CD4-positive, alpha-beta memory T cell (primary cell): ENCODE measurements at regions not wholly inside any gene's neighbourhood (a gene's known extent, or its start where the extent isn't known, plus 50 kb on each side); places are given as distances from the start of the nearest gene placed in this dataset.

ENCODE experiments used
- CTCF ChIA-PET: fragments of 350-600 bp; sonication (Branson Sonifier 250); formaldehyde crosslinking; loops from one replicate; lab custom pipeline; 2021; ENCODE audit warnings: inconsistent platforms; ENCODE audit not compliant: partially characterized antibody; lab: Charles Lee
- POLR2A ChIA-PET: fragments of 350-600 bp; sonication (Branson Sonifier 250); formaldehyde crosslinking; loops from one replicate; lab custom pipeline; 2021; ENCODE audit not compliant: partially characterized antibody; lab: Charles Lee
- DNase-seq, 5 donors: peaks; one replicate each; pipeline versions ENCODE4 v3.0.0 to v3.0.0-alpha.2; 2020 to 2022; ENCODE audit warnings: mixed read lengths in 1 of 5
- H3K27ac ChIP-seq: one replicate; pipeline ENCODE4 v1.7.0; 2013; ENCODE audit warnings: low read depth, low read length
- H3K27me3 ChIP-seq: 2 replicates; pipeline ENCODE4 v1.7.0; 2013; ENCODE audit warnings: mild to moderate bottlenecking, low read length, moderate library complexity; ENCODE audit not compliant: insufficient read depth
- H3K36me3 ChIP-seq: 2 replicates; pipeline ENCODE4 v1.7.0; 2013; ENCODE audit warnings: mild to moderate bottlenecking, low read length, moderate library complexity; ENCODE audit not compliant: insufficient read depth
- H3K4me1 ChIP-seq: 2 replicates; pipeline ENCODE4 v1.7.0; 2013; ENCODE audit warnings: mild to moderate bottlenecking, low read length, moderate library complexity; ENCODE audit not compliant: insufficient read depth
- H3K4me3 ChIP-seq, 2 donors: one replicate each; pipeline ENCODE4 v1.7.0; 2013; ENCODE audit warnings: low read length in 2 of 2, mild to moderate bottlenecking in 1 of 2
- H3K9me3 ChIP-seq, 2 donors: one replicate each; pipeline ENCODE4 v1.7.0; 2013; ENCODE audit warnings: low read length in 2 of 2, control low read depth in 1 of 2; ENCODE audit not compliant: control insufficient read depth in 1 of 2
- H3K27ac Mint-ChIP-seq, 7 donors: one replicate each; pipeline ENCODE4 v1.8.0; 2020 to 2021; ENCODE audit warnings: mixed read lengths in 7 of 7, mild to moderate bottlenecking in 6 of 7, inconsistent platforms in 3 of 7, moderate library complexity in 3 of 7
- H3K27me3 Mint-ChIP-seq, 2 donors: one replicate each; pipeline ENCODE4 v1.8.0; 2020 to 2021; ENCODE audit warnings: mixed read lengths in 2 of 2
- H3K36me3 Mint-ChIP-seq, 2 donors: one replicate each; pipeline ENCODE4 v1.8.0; 2020 to 2021; ENCODE audit warnings: mixed read lengths in 2 of 2, inconsistent platforms in 1 of 2, mild to moderate bottlenecking in 1 of 2
- H3K4me1 Mint-ChIP-seq, 4 donors: one replicate each; pipeline ENCODE4 v1.8.0; 2020 to 2021; ENCODE audit warnings: mixed read lengths in 4 of 4, mild to moderate bottlenecking in 1 of 4
- H3K4me3 Mint-ChIP-seq, 8 donors: one replicate each; pipeline ENCODE4 v1.8.0; 2020 to 2021; ENCODE audit warnings: mixed read lengths in 8 of 8, mild to moderate bottlenecking in 7 of 8, moderate library complexity in 6 of 8, inconsistent platforms in 3 of 8
- H3K9me3 Mint-ChIP-seq, 8 donors: one replicate each; pipeline ENCODE4 v1.8.0; 2020 to 2021; ENCODE audit warnings: mixed read lengths in 8 of 8, mild to moderate bottlenecking in 5 of 8, inconsistent platforms in 3 of 8, moderate library complexity in 1 of 8
- intact Hi-C: fragments of 100-400 bp; cut with micrococcal nuclease; formaldehyde crosslinking; loops from one replicate; pipeline ENCODE4 v1.15.1; 2023

DNA sequence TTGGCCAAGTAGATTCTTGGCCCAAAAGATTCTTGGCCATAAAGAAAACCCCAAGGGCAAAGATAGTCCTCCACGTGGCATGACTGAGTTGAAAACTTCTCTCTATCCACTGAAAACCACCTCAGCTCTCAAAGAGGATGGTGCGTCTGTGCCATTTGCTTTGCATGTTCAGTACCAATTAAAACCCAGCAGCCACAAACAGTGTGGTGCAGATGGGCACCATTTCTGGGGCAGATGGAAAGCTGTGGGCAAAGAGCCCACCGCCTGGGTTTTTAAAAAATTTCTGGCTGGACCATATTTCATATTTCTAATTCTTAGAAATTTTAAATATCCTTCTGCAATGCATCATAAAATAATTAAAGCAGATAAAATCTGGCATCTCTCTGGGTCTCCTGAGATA, 84.5 kb upstream of the PUM3 start:
- H3K4me3 ChIP-seq = no peak overlapping the region
- no peaks in the 10 kb centered on the region for H3K27me3 ChIP-seq
- H3K36me3 ChIP-seq = no peaks in the 10 kb centered on the region
- no peak overlapping the region for H3K27ac ChIP-seq
- no peak overlapping the region for H3K27ac Mint-ChIP-seq
- H3K9me3 Mint-ChIP-seq = peaks cover 0 to 11% (median under 1%) of the 10 kb centered on the region in 8 donors
- no peak overlapping the region for H3K4me3 Mint-ChIP-seq
- no peaks in the 10 kb centered on the region for H3K4me1 Mint-ChIP-seq
- H3K9me3 ChIP-seq = no peaks in the 10 kb centered on the region
- no peaks in the 10 kb centered on the region for H3K4me1 ChIP-seq
- POLR2A ChIA-PET = no interaction called here
- no peaks in the 10 kb centered on the region for H3K36me3 Mint-ChIP-seq
- DNase-seq = no peak
- intact Hi-C loops = no loop called here
- peaks cover 2 to 7% of the 10 kb centered on the region in 2 donors for H3K27me3 Mint-ChIP-seq
- CTCF ChIA-PET = no interaction called here

DNA sequence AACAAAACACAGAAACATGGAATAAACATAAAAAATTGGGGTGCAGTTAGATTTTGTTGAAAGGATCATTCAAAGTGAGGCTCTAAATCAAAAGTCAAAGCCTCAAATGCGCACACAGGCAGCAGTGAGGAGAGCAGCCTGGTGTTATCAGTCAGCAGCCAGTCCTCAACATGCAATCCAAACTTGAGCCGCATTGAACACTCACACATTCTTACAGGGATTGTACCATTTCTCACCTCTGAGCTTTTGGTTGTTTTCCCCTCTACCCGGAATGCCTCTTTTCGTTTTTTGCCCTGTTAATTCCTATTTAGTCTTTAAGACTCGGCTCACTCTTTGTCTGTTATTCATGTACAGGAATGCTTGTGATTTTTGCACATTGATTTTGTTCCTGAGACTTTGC, 81.1 kb upstream of the PUM3 start:
- Mint-ChIP-seq H3K4me3 (no peak overlapping the region), H3K9me3 (peaks cover 0 to 11% (median 2%) of the 10 kb centered on the region in 8 donors), H3K36me3 (no peaks in the 10 kb centered on the region), H3K27me3 (peaks cover 6 to 8% of the 10 kb centered on the region in 2 donors), H3K27ac (no peak overlapping the region), H3K4me1 (no peaks in the 10 kb centered on the region)
- no peaks in the 10 kb centered on the region for H3K27me3 ChIP-seq
- intact Hi-C loops = no loop called here
- ChIA-PET POLR2A (no interaction called here), CTCF (no interaction called here)
- H3K9me3 ChIP-seq = no peaks in the 10 kb centered on the region
- H3K4me3 ChIP-seq = no peak overlapping the region
- DNase-seq = no peak
- no peak overlapping the region for H3K27ac ChIP-seq
- H3K4me1 ChIP-seq = no peaks in the 10 kb centered on the region
- H3K36me3 ChIP-seq = no peaks in the 10 kb centered on the region

DNA sequence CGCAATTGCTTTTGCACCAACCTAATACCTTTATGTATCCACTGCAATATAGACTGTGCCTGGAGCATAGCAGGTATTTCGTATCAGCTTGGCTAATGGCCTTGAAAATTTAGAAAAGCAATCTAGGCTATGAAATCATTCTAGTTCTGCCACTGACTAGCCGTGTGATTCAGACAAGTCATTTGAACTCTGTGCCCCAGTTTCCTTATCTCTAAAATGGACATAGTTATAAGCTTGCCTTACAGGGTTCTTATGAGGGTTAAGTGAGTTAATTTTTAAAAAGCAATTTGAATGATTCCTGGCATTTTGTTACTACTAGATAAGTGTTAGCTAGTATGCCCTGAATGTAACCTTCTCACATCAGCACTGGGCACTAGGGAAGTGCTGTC, 80.5 kb upstream of the PUM3 start:
- no peak for DNase-seq
- Mint-ChIP-seq H3K4me1 (no peaks in the 10 kb centered on the region), H3K4me3 (no peak overlapping the region), H3K27me3 (peaks cover 6 to 8% of the 10 kb centered on the region in 2 donors), H3K9me3 (peaks cover 0 to 11% (median 2%) of the 10 kb centered on the region in 8 donors), H3K36me3 (no peaks in the 10 kb centered on the region), H3K27ac (no peak overlapping the region)
- H3K27ac ChIP-seq = no peak overlapping the region
- CTCF ChIA-PET = no interaction called here
- no peaks in the 10 kb centered on the region for H3K36me3 ChIP-seq
- H3K27me3 ChIP-seq = no peaks in the 10 kb centered on the region
- POLR2A ChIA-PET = no interaction called here
- no peak overlapping the region for H3K4me3 ChIP-seq
- H3K4me1 ChIP-seq = no peaks in the 10 kb centered on the region
- H3K9me3 ChIP-seq = no peaks in the 10 kb centered on the region
- intact Hi-C loops = no loop called here

DNA sequence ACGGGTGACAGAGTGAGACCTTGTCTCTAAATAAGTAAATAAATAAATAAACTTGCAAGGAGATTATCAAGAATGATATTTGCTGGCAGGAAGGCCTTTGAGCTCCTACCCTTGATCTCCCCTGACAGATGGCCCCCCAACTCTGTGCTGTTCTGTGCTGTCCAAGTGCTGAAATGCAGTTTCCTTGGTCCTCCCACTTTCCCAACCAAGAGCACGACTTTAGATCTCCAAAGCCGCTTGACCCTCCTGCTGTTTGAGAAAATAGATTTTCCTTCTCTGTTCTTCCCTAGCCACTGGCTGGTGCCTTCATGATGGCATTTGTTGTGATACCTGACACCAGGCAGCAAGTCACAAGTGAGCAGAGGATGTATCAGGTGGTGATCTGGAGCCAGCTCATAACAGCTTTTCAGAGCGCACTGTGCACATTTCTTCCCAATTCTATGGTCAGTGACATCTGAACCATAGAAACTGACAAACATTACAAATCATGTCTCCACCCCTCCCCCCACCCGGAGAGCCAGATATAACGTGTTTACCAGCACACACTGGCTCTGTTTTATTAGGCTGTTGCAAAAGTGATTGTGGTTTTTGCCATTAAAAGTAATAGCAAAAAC, 80.0 kb upstream of the PUM3 start:
- Mint-ChIP-seq H3K4me1 (no peaks in the 10 kb centered on the region), H3K27me3 (peaks cover 6% of the 10 kb centered on the region in 2 donors), H3K9me3 (peaks cover 0 to 11% (median 1%) of the 10 kb centered on the region in 8 donors), H3K27ac (no peak overlapping the region), H3K4me3 (no peak overlapping the region), H3K36me3 (no peaks in the 10 kb centered on the region)
- Histone ChIP-seq H3K9me3 (no peaks in the 10 kb centered on the region), H3K27ac (no peak overlapping the region), H3K27me3 (no peaks in the 10 kb centered on the region), H3K4me3 (no peak overlapping the region), H3K4me1 (no peaks in the 10 kb centered on the region), H3K36me3 (no peaks in the 10 kb centered on the region)
- POLR2A ChIA-PET = no interaction called here
- intact Hi-C loops = no loop called here
- DNase-seq = no peak
- CTCF ChIA-PET = no interaction called here

DNA sequence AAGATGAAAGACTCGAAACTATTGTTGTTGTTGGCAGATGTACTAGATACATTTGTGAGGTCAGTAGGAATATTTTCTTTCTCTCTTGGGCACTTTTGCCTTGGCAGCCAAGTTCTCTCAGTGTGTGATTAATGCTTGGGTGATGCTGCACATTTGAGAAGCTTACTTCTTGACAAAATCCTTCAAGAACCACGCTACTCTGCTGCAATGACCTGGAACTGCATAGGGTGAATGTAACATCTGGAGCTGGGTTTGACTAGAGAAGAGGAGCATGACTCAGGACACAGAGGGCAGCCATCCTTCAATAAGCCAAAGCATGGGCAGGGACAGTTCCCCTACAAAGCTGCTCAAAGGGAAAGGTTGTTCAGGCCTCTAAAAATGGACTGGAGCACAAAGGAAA, 75.5 kb upstream of the PUM3 start:
- Histone ChIP-seq H3K36me3 (no peaks in the 10 kb centered on the region), H3K27ac (no peak overlapping the region), H3K4me3 (no peak overlapping the region), H3K27me3 (no peaks in the 10 kb centered on the region), H3K9me3 (no peaks in the 10 kb centered on the region), H3K4me1 (no peaks in the 10 kb centered on the region)
- ChIA-PET POLR2A (no interaction called here), CTCF (no interaction called here)
- H3K4me1 Mint-ChIP-seq = no peaks in the 10 kb centered on the region
- intact Hi-C loops = no loop called here
- H3K36me3 Mint-ChIP-seq = no peaks in the 10 kb centered on the region
- H3K27ac Mint-ChIP-seq = no peak overlapping the region
- no peak for DNase-seq
- H3K27me3 Mint-ChIP-seq = peaks cover 5 to 7% of the 10 kb centered on the region in 2 donors
- peaks cover 0 to 3% (median 0%) of the 10 kb centered on the region in 8 donors for H3K9me3 Mint-ChIP-seq
- H3K4me3 Mint-ChIP-seq = no peak overlapping the region

DNA sequence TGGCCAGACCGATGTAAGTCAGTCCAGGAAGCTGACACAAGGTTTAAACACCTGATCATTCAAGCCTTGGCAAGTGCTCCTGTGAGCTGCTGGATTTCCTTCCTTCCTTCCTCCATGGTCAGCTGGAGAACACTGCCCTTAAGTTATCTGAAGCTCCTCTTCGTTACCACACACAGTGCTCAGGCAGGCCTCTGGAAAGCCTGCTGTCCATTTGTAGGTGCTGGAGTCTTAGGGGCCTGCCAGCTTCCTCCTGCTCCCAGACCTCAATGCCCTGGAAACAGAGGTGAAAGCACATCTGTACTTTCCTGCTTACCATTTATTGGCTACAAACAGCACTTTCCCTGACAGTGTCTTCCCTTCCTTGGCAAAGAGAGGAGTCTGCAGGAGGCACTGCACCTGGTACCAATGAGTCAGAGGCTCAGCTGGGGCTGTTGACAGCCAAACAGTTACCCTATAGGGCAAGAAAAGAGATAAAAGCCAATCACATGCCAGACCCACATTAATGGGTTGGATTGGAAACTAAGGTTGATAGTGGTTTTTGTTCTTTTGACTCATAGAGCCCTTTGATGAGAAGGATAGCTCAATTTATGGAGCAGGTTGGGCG, 72.6 kb upstream of the PUM3 start:
- no peaks in the 10 kb centered on the region for H3K36me3 ChIP-seq
- H3K27me3 ChIP-seq = no peaks in the 10 kb centered on the region
- POLR2A ChIA-PET = no interaction called here
- no peak overlapping the region for H3K27ac ChIP-seq
- no peak overlapping the region for H3K27ac Mint-ChIP-seq
- H3K4me3 ChIP-seq = no peak overlapping the region
- CTCF ChIA-PET = no interaction called here
- no peak for DNase-seq
- H3K27me3 Mint-ChIP-seq = peaks cover 0 to 11% of the 10 kb centered on the region in 2 donors
- H3K9me3 ChIP-seq = no peaks in the 10 kb centered on the region
- H3K4me3 Mint-ChIP-seq = no peak overlapping the region
- H3K4me1 Mint-ChIP-seq = no peaks in the 10 kb centered on the region
- intact Hi-C loops = no loop called here
- H3K9me3 Mint-ChIP-seq = peaks cover 0 to 5% (median 0%) of the 10 kb centered on the region in 8 donors
- H3K36me3 Mint-ChIP-seq = no peaks in the 10 kb centered on the region
- H3K4me1 ChIP-seq = no peaks in the 10 kb centered on the region

DNA sequence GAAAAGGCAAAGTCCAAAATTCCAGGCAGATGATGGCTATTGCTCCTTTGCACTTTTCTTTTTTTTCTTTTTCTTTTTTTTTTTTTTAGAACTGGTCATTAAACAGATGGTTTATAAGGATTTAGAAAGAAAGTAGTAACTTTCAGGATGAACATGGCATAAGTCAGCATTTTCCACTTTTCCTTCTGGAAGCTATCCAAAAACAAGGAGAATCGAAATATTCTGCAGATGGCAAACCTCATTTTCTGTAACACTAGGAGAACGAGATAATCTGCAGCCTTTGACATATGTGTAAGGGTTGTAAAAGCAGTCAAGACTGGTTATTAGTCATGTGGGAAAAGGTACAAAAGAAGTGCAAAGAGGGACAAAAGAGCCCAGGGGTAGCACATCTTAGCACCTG, 69.1 kb upstream of the PUM3 start:
- Mint-ChIP-seq H3K9me3 (peaks cover 0 to 5% (median 0%) of the 10 kb centered on the region in 8 donors), H3K27ac (no peak overlapping the region), H3K4me1 (no peaks in the 10 kb centered on the region), H3K4me3 (no peak overlapping the region), H3K27me3 (peaks cover 3 to 16% of the 10 kb centered on the region in 2 donors), H3K36me3 (no peaks in the 10 kb centered on the region)
- H3K36me3 ChIP-seq = no peaks in the 10 kb centered on the region
- H3K4me1 ChIP-seq = no peaks in the 10 kb centered on the region
- no peaks in the 10 kb centered on the region for H3K9me3 ChIP-seq
- intact Hi-C loops = no loop called here
- DNase-seq = no peak
- CTCF ChIA-PET = no interaction called here
- H3K4me3 ChIP-seq = no peak overlapping the region
- POLR2A ChIA-PET = no interaction called here
- H3K27me3 ChIP-seq = no peaks in the 10 kb centered on the region
- no peak overlapping the region for H3K27ac ChIP-seq
